ENCODE measurements at regions not wholly inside any gene's neighbourhood (a gene's known extent, or its start where the extent isn't known, plus 50 kb on each side); places are given as distances from the start of the nearest gene placed in this dataset.

DNA sequence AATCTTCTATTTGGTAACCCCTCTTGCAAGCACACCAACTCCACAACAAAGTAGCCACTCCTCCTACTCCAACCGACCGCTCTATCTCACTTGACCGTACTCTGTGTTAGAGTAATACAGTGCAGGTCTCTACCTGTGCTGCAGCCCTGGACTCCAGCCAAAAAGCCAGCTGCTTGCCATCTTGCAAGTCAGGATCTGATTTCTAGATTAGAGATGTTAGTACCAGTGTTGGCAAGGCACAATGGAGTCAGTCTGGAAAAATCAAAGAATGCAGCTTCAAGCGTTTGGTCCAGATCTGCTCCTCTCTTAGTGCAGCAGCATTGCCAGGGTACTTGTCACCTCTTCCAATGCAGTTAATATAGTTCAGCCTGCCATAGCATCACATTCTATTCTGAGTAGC, 477.6 kb downstream of the ZSWIM6 start:
- TF ChIP-seq, protein P1, sequence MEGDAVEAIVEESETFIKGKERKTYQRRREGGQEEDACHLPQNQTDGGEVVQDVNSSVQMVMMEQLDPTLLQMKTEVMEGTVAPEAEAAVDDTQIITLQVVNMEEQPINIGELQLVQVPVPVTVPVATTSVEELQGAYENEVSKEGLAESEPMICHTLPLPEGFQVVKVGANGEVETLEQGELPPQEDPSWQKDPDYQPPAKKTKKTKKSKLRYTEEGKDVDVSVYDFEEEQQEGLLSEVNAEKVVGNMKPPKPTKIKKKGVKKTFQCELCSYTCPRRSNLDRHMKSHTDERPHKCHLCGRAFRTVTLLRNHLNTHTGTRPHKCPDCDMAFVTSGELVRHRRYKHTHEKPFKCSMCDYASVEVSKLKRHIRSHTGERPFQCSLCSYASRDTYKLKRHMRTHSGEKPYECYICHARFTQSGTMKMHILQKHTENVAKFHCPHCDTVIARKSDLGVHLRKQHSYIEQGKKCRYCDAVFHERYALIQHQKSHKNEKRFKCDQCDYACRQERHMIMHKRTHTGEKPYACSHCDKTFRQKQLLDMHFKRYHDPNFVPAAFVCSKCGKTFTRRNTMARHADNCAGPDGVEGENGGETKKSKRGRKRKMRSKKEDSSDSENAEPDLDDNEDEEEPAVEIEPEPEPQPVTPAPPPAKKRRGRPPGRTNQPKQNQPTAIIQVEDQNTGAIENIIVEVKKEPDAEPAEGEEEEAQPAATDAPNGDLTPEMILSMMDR (IDR thresholded peaks at IDR 0.05): no peak
- TF ChIP-seq POLR2A (IDR thresholded peaks at IDR 0.05): no peak
